Activated CD4-positive, CD25-positive, alpha-beta regulatory T cell treated with anti-CD3 and anti-CD28 coated beads, Interleukin-2, amount 50 U/mL, for 72 hours (primary cell): ENCODE measurements at regions not wholly inside any gene's neighbourhood (a gene's known extent, or its start where the extent isn't known, plus 50 kb on each side); places are given as distances from the start of the nearest gene placed in this dataset.
"Not testable (repeated sequence)": the region's sequence is repeated elsewhere in the genome, so short reads cannot be mapped to it uniquely, and the experiment has no call there.

Source experiments
- DNase-seq: peaks from one replicate; pipeline ENCODE4 v3.0.0; 2021

GRCh38 chr5:174567506-174568141 is 156.8 kb upstream of the MSX2 start:
- DNase-seq, result no peak

- DNase-seq, result no peak
Observed at GRCh38 chr5:174570662-174571061, 153.7 kb upstream of the MSX2 start.

GRCh38 chr5:174571662-174572397 is 152.6 kb upstream of the MSX2 start:
- no peak for DNase-seq

- DNase-seq, result no peak
Observed at GRCh38 chr5:174572591-174572990, 151.8 kb upstream of the MSX2 start.

- no peak for DNase-seq
Observed at GRCh38 chr5:174573221-174573994, 151.0 kb upstream of the MSX2 start.

GRCh38 chr5:174575043-174575442 is 149.3 kb upstream of the MSX2 start:
- DNase-seq, result no peak

- no peak for DNase-seq
Observed at GRCh38 chr5:174576042-174576441, 148.3 kb upstream of the MSX2 start.

GRCh38 chr5:174581479-174581878 is 142.9 kb upstream of the MSX2 start:
- DNase-seq, result no peak

GRCh38 chr5:174581894-174582293 is 142.5 kb upstream of the MSX2 start:
- no peak for DNase-seq

- no peak for DNase-seq
Observed at GRCh38 chr5:174583071-174583470, 141.3 kb upstream of the MSX2 start.

GRCh38 chr5:174585472-174585871 is 138.9 kb upstream of the MSX2 start:
- no peak for DNase-seq

- DNase-seq, result not testable (repeated sequence)
Observed at GRCh38 chr5:174586163-174586562, 138.2 kb upstream of the MSX2 start.

GRCh38 chr5:174589011-174589410 is 135.4 kb upstream of the MSX2 start:
- no peak for DNase-seq

- DNase-seq, result no peak
Observed at GRCh38 chr5:174589599-174589998, 134.8 kb upstream of the MSX2 start.

- DNase-seq, result no peak
Observed at GRCh38 chr5:174590820-174591219, 133.6 kb upstream of the MSX2 start.

GRCh38 chr5:174596429-174596828 is 128.0 kb upstream of the MSX2 start:
- DNase-seq, result no peak

GRCh38 chr5:174599992-174600391 is 124.4 kb upstream of the MSX2 start:
- DNase-seq, result no peak

- DNase-seq, result no peak
Observed at GRCh38 chr5:174601946-174602345, 122.4 kb upstream of the MSX2 start.

GRCh38 chr5:174606153-174606552 is 118.2 kb upstream of the MSX2 start:
- DNase-seq, result no peak

GRCh38 chr5:174606646-174607045 is 117.7 kb upstream of the MSX2 start:
- no peak for DNase-seq

GRCh38 chr5:174607205-174607604 is 117.2 kb upstream of the MSX2 start:
- no peak for DNase-seq

- no peak for DNase-seq
Observed at GRCh38 chr5:174607916-174608315, 116.5 kb upstream of the MSX2 start.

- DNase-seq, result no peak
Observed at GRCh38 chr5:174608631-174609097, 115.7 kb upstream of the MSX2 start.

- no peak for DNase-seq
Observed at GRCh38 chr5:174609116-174609515, 115.3 kb upstream of the MSX2 start.
